ENCODE measurements at regions not wholly inside any gene's neighbourhood (a gene's known extent, or its start where the extent isn't known, plus 50 kb on each side); places are given as distances from the start of the nearest gene placed in this dataset.
"Not testable (repeated sequence)": the region's sequence is repeated elsewhere in the genome, so short reads cannot be mapped to it uniquely, and the experiment has no call there.

DNA sequence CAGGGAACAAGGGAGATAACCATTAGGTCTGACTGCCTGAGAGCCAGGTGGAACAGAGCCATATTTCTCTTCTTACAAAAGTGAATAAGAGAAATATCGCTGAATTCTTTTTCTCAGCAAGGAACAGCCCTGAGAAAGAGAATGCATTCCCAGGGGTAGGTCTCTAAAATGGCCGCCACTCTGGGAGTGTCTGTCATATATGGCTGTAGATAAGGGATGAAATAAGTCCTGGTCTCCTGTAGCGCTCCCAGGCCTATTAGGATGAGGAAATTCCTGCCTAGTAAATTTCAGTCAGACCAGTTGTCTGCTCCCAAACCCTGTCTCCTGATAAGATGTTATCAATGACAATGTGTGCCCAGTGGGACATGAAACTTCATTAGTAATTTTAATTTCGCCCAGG lies 1236.4 kb upstream of the CNTN5 start:
- H2AK5ac ChIP-seq (ENCODE audit: low read depth, low read length); H3K4me3 ChIP-seq (ENCODE audit: insufficient read depth, low read depth, low read length); POLR2A ChIA-PET (ENCODE audit: unreplicated experiment); H3K9me1 ChIP-seq (ENCODE audit: insufficient read depth, low read length); H3K9me3 ChIP-seq (ENCODE audit: control insufficient read depth, insufficient read depth, low read length); dilution Hi-C loops (cut with HindIII; ENCODE audit: low sequenced_read_pairs, unreplicated experiment); H3K36me3 ChIP-seq (ENCODE audit: control insufficient read depth, insufficient read depth, low read length); intact Hi-C loops (cut with micrococcal nuclease); H2BK5ac ChIP-seq (ENCODE audit: low read depth, low read length, poor library complexity, severe bottlenecking); H3K18ac ChIP-seq (ENCODE audit: low read depth, low read length); H4K91ac ChIP-seq (ENCODE audit: insufficient read depth, low read depth, low read length); H2AFZ ChIP-seq (replicated peaks; ENCODE audit: low read length, poor library complexity); H3K9ac ChIP-seq (ENCODE audit: low read depth, low read length); H3K4me2 ChIP-seq (ENCODE audit: low read depth, low read length); H3K14ac ChIP-seq (replicated peaks; ENCODE audit: low read depth, low read length); CTCF ChIA-PET; H2AK9ac ChIP-seq (replicated peaks; ENCODE audit: low read depth, low read length, poor library complexity); H2BK120ac ChIP-seq (ENCODE audit: low read depth, low read length); H3K4me1 ChIP-seq (ENCODE audit: control insufficient read depth, insufficient read depth, low read length); H2BK15ac ChIP-seq (ENCODE audit: low read depth, low read length); H3K79me1 ChIP-seq (ENCODE audit: low read depth in 1 of 2, low read length in 2 of 2); H2BK20ac ChIP-seq (ENCODE audit: low read depth, low read length); ATAC-seq (ENCODE audit: low read depth); BruUV-seq (replicated peaks); H3K23ac ChIP-seq (ENCODE audit: low read depth, low read length); H3K27ac ChIP-seq (ENCODE audit: insufficient read depth, low read length); in situ Hi-C loops (cut with MboI; ENCODE audit: low sequenced_read_pairs); H4K5ac ChIP-seq (ENCODE audit: low read depth, low read length); H3K4ac ChIP-seq (ENCODE audit: low read depth, low read length); H3K56ac ChIP-seq (ENCODE audit: extremely low read depth, insufficient read depth, low read length); H4K8ac ChIP-seq (ENCODE audit: low read depth in 2 of 2, low read length in 2 of 2); DNase-seq; H4K20me1 ChIP-seq (ENCODE audit: insufficient read depth, low read length); H3K27me3 ChIP-seq (ENCODE audit: control insufficient read depth, insufficient read depth, low read length): not testable (repeated sequence)
- no CpG with 5 or more reads among the region's 4 CpGs for WGBS, 2 experiments (ENCODE audit: extremely low coverage in 2 of 2, insufficient read length in 1 of 2)

Measured in IMR-90 (cell line).